OCI-LY1 (cell line): ENCODE measurements at regions not wholly inside any gene's neighbourhood (a gene's known extent, or its start where the extent isn't known, plus 50 kb on each side); places are given as distances from the start of the nearest gene placed in this dataset.

Experiments
- H2AFZ ChIP-seq: fragments of 200-600 bp; sonication (generic), shearing (Covaris generic); 2 replicates; pipeline ENCODE4 v1.6.0; 2014; ENCODE audit warnings: antibody characterized with exemption, mild to moderate bottlenecking, low read length
- H3F3A ChIP-seq: fragments of 200-600 bp; sonication (generic), shearing (Covaris generic); 2 replicates; pipeline ENCODE4 v1.6.0; 2014; ENCODE audit warnings: mild to moderate bottlenecking, antibody characterized with exemption, low read length, moderate library complexity; ENCODE audit not compliant: insufficient read depth
- H3K27ac ChIP-seq: fragments of 200-600 bp; sonication (generic); 2 replicates; pipeline ENCODE4 v1.5.1; 2014; ENCODE audit warnings: low read length, mixed run types, mild to moderate bottlenecking, low read depth; ENCODE audit not compliant: poor library complexity, severe bottlenecking
- H3K27me3 ChIP-seq: fragments of 200-600 bp; sonication (generic); 2 replicates; pipeline ENCODE4 v1.6.0; 2014; ENCODE audit warnings: antibody characterized with exemption, mild to moderate bottlenecking, low read length, moderate library complexity; ENCODE audit not compliant: insufficient read depth
- H3K36me3 ChIP-seq: fragments of 200-600 bp; sonication (generic); 2 replicates; pipeline ENCODE4 v1.6.1; 2014; ENCODE audit warnings: mild to moderate bottlenecking, antibody characterized with exemption, low read length, moderate library complexity, mixed read lengths; ENCODE audit not compliant: insufficient read depth
- H3K4me1 ChIP-seq: fragments of 200-600 bp; sonication (generic); 2 replicates; pipeline ENCODE4 v1.5.1; 2014; ENCODE audit warnings: mild to moderate bottlenecking, low read length, moderate library complexity; ENCODE audit not compliant: insufficient read depth, severe bottlenecking
- H3K4me2 ChIP-seq: fragments of 200-600 bp; sonication (generic), shearing (Covaris generic); 2 replicates; pipeline ENCODE4 v1.6.1; 2014; ENCODE audit warnings: low read length
- H3K4me3 ChIP-seq: fragments of 200-600 bp; sonication (generic); 2 replicates; pipeline ENCODE4 v1.5.1; 2014; ENCODE audit warnings: low read length, low read depth, mild to moderate bottlenecking, mixed read lengths; ENCODE audit not compliant: poor library complexity, severe bottlenecking
- H3K79me2 ChIP-seq: fragments of 200-600 bp; shearing (Covaris generic); 2 replicates; pipeline ENCODE4 v1.6.1; 2016; ENCODE audit warnings: mixed run types, low read length, mixed read lengths; ENCODE audit not compliant: insufficient read depth
- H3K9ac ChIP-seq: fragments of 200-600 bp; sonication (generic), shearing (Covaris generic); 2 replicates; pipeline ENCODE4 v1.6.1; 2014; ENCODE audit warnings: mild to moderate bottlenecking, low read length, mixed read lengths
- H3K9me2 ChIP-seq: fragments of 200-600 bp; sonication (generic), shearing (Covaris generic); 2 replicates; pipeline ENCODE4 v1.6.1; 2014; ENCODE audit warnings: low read depth, mild to moderate bottlenecking, low read length, mixed read lengths
- H3K9me3 ChIP-seq: fragments of 200-600 bp; shearing (Covaris generic); 2 replicates; pipeline ENCODE4 v1.6.1; 2014; ENCODE audit warnings: low read length, mixed read lengths
- H4K20me1 ChIP-seq: fragments of 200-600 bp; sonication (generic), shearing (Covaris generic); 2 replicates; pipeline ENCODE4 v1.6.0; 2016; ENCODE audit warnings: mild to moderate bottlenecking, low read length; ENCODE audit not compliant: insufficient read depth
- EZH2 ChIP-seq: fragments of 200-600 bp; sonication (generic), shearing (Covaris generic); IDR thresholded peaks from 2 replicates; pipeline ENCODE4 v1.8.0; 2017; ENCODE audit warnings: borderline replicate concordance, mixed run types, mild to moderate bottlenecking, antibody characterized with exemption, low read length, moderate library complexity, mixed read lengths
- TF ChIP-seq, protein P1 (sequence below): fragments of 200-600 bp; sonication (generic), shearing (Covaris generic); IDR thresholded peaks from 2 replicates; pipeline ENCODE4 v1.5.1; 2017; ENCODE audit warnings: mild to moderate bottlenecking, antibody characterized with exemption, low read length, moderate library complexity, mixed read lengths

DNA sequence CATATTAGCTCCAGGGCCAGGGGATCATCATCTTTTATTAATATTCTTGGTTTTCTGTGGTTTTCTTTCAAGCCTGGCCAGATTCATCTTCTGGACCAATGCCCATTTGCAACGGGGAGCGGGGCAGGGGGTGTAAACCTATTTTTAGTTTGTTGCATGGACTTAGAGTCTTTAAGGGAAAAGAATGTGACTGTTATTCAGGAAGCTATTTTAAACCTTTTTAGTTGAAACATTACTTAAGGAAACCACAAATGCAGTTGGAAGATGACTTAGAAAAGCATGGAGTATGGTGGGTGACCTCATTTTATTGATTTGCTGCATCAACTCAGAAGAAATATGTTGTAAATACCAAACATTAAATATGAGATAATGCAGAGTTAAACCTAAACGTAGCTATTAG lies 368.4 kb upstream of the E2F7 start:
- H3K9ac ChIP-seq = no peak overlapping the region
- no peak overlapping the region for H3K4me3 ChIP-seq
- no peaks in the 10 kb centered on the region for H3K4me1 ChIP-seq
- H3K27me3 ChIP-seq = no peaks in the 10 kb centered on the region
- no peak overlapping the region for H2AFZ ChIP-seq
- H3K4me2 ChIP-seq = no peak overlapping the region
- H3K79me2 ChIP-seq = no peaks in the 10 kb centered on the region
- H3K36me3 ChIP-seq = no peaks in the 10 kb centered on the region
- H3K9me3 ChIP-seq = no peaks in the 10 kb centered on the region
- no peak overlapping the region for H3K27ac ChIP-seq
- H4K20me1 ChIP-seq = no peaks in the 10 kb centered on the region
- no peaks in the 10 kb centered on the region for H3F3A ChIP-seq
- no peaks in the 10 kb centered on the region for H3K9me2 ChIP-seq
- TF ChIP-seq, protein P1, sequence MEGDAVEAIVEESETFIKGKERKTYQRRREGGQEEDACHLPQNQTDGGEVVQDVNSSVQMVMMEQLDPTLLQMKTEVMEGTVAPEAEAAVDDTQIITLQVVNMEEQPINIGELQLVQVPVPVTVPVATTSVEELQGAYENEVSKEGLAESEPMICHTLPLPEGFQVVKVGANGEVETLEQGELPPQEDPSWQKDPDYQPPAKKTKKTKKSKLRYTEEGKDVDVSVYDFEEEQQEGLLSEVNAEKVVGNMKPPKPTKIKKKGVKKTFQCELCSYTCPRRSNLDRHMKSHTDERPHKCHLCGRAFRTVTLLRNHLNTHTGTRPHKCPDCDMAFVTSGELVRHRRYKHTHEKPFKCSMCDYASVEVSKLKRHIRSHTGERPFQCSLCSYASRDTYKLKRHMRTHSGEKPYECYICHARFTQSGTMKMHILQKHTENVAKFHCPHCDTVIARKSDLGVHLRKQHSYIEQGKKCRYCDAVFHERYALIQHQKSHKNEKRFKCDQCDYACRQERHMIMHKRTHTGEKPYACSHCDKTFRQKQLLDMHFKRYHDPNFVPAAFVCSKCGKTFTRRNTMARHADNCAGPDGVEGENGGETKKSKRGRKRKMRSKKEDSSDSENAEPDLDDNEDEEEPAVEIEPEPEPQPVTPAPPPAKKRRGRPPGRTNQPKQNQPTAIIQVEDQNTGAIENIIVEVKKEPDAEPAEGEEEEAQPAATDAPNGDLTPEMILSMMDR = no peak
- TF ChIP-seq EZH2 = no peak

DNA sequence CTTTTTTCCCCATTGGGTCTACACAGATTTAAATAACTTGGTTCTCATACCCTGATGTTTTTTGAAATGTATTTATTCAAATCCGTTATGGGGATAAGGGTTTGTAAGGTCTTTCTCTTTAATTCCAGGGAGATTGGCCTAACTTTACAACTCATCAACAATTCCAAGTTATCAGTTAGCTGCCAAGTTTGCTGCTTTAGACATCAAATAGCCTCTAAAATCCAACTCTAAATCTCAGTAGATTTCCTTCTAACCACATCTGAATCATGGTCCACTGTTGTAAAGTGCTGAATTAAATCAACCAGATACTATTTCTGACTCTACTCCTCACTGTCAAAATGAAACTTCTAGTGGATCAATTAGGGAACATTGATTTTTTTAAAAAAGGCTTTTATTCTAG lies 364.1 kb upstream of the E2F7 start:
- H3K27ac ChIP-seq = no peak overlapping the region
- TF ChIP-seq, protein P1 = no peak
- no peak for TF ChIP-seq EZH2
- no peak overlapping the region for H2AFZ ChIP-seq
- no peaks in the 10 kb centered on the region for H3K9me3 ChIP-seq
- H4K20me1 ChIP-seq = no peaks in the 10 kb centered on the region
- no peak overlapping the region for H3K9ac ChIP-seq
- no peaks in the 10 kb centered on the region for H3K4me1 ChIP-seq
- H3F3A ChIP-seq = no peaks in the 10 kb centered on the region
- H3K4me2 ChIP-seq = no peak overlapping the region
- no peaks in the 10 kb centered on the region for H3K36me3 ChIP-seq
- no peaks in the 10 kb centered on the region for H3K9me2 ChIP-seq
- H3K79me2 ChIP-seq = no peaks in the 10 kb centered on the region
- H3K4me3 ChIP-seq = no peak overlapping the region
- H3K27me3 ChIP-seq = no peaks in the 10 kb centered on the region

DNA sequence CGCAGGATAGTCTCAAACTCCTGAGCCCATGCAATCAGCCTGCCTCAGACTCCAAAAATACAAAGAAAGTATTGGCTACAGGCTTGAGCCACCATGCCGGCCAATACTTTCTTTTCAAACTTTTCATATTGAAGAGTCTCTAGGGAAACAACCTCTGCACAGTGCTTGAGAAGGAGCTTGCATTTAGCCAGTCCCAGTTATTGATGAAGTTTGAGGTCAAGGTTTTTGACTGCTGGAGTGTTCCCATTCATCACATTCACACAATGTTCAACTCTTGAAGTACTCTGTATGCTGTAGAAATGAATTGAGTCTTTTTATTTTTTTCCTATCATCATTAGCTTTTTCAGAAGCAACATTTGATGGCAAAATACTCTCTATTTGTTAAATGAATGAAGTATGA lies 355.8 kb upstream of the E2F7 start:
- no peak overlapping the region for H2AFZ ChIP-seq
- no peaks in the 10 kb centered on the region for H3K79me2 ChIP-seq
- H3K4me3 ChIP-seq = no peak overlapping the region
- H3K9me2 ChIP-seq = no peaks in the 10 kb centered on the region; the same call in 1 of the 2 replicates
- no peaks in the 10 kb centered on the region for H3K9me3 ChIP-seq
- H4K20me1 ChIP-seq = no peaks in the 10 kb centered on the region
- H3K27ac ChIP-seq = no peak overlapping the region
- H3K36me3 ChIP-seq = no peaks in the 10 kb centered on the region
- H3K27me3 ChIP-seq = no peaks in the 10 kb centered on the region
- no peak overlapping the region for H3K9ac ChIP-seq
- no peaks in the 10 kb centered on the region for H3F3A ChIP-seq
- H3K4me2 ChIP-seq = no peak overlapping the region
- H3K4me1 ChIP-seq = no peaks in the 10 kb centered on the region
- no peak for TF ChIP-seq EZH2
- TF ChIP-seq, protein P1 = no peak
